Right renal cortex interstitium (tissue), 3 donors: ENCODE measurements at regions not wholly inside any gene's neighbourhood (a gene's known extent, or its start where the extent isn't known, plus 50 kb on each side); places are given as distances from the start of the nearest gene placed in this dataset.

Experiments used
- DNase-seq, 3 donors: peaks; one replicate each; pipeline ENCODE4 v3.0.0-alpha.2; 2013; ENCODE audit warnings: low read depth in 3 of 3, low spot score in 2 of 3

DNA sequence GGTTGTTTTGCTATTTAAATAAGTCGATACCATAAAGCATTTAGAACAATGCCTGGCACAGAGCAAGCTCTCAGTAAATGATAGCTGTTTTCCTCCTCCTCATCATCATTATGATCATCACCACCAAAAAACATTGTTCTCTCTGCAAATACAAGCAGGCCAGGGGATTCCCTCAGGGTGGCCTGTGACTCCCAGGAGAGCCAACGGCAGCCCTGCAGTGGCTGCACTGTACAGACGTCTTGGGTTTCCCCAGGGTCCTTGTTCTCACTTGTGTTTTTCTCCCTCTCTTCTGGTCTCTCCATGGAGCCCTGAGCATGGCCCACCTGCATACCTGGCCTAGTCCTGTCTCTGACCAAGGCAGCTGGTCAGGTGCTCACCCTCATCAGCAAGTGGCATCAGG, 290.9 kb upstream of the PWP1 start:
- DNase-seq: no peak

DNA sequence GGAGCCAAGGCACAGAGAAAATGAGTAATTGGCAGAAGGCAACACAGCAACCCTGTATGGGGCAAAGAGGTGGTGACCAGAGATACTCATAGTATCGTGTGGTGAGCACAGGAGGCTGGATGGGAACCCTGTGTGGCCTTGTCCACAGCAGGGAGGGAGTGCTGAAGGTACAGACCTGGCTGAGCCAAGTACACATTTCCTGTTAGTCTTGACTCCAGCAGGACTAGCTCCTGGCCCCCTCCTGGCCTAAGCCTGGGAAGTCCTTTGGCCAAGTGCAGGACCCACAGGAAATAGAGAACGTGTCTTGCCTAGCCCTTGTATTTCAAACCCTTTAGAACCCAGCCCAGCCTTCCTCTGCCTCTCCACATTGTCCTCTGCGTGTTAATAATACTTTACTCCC, 289.8 kb upstream of the PWP1 start:
- no peak for DNase-seq

DNA sequence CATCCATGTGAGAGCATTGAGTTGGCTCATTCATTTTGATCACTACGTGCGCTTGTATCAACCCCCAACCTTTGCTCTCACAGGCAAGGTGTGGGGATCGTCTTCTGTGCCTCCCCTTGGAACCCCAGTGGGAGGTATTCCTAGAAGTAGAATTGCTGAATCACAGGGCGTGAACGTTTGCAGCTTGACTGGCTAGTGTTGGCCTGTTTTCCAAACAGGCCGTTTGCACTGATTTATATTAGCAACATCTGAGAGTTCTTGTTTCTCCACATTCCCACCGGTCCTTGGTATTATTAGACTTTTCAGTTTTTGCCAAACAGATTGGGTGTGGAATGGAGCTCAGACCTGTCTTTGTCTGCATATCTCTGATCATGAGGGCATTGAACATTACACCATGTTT, 288.6 kb upstream of the PWP1 start:
- DNase-seq: no peak

DNA sequence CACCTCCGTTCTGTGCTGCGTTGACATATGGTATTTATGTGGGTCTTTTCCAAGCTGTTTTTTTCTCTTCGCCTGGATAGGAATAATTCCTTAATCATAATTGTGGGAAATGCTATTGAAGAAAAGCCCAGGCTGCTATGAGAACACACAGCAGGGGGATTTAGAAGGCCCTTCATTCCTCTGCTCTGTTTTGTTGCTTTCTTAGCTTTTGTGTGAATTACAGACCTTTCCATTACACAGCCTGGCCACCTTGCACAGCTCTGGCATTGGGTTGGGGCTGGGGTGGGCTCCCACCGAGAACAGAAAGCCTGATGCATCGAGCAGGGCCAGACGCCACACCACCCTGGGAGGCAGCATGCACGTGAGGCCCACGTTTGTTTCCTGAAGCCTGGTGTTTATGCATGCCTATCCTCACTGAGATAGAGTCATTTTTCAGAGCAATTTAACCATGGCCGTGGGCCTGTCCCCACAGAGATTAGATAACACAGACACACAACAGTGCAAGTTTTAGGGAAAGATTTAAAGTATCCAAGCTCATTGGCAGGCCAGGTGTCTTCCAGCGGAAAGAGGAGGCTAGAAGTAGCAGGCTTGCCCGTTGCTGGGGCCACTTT, 287.6 kb upstream of the PWP1 start:
- no peak for DNase-seq

DNA sequence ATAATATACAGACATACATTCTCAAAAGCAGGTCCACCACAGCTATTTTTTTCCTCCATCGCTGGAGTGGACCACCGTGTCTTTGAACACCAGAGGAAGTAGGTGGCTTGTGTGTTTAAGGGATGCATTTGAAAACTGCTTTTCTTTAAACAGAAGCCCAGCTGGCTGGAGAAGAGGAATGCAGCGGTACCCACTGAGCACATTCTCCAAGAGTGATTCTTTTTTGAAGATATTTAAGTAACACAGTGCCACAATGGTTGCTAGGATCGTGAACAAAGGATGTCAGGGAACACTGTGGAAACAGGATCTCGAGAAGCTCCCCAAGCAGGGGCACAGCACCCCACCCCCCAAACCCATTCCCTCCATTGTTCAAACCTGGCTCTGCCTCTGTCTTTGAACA, 286.6 kb upstream of the PWP1 start:
- no peak for DNase-seq

DNA sequence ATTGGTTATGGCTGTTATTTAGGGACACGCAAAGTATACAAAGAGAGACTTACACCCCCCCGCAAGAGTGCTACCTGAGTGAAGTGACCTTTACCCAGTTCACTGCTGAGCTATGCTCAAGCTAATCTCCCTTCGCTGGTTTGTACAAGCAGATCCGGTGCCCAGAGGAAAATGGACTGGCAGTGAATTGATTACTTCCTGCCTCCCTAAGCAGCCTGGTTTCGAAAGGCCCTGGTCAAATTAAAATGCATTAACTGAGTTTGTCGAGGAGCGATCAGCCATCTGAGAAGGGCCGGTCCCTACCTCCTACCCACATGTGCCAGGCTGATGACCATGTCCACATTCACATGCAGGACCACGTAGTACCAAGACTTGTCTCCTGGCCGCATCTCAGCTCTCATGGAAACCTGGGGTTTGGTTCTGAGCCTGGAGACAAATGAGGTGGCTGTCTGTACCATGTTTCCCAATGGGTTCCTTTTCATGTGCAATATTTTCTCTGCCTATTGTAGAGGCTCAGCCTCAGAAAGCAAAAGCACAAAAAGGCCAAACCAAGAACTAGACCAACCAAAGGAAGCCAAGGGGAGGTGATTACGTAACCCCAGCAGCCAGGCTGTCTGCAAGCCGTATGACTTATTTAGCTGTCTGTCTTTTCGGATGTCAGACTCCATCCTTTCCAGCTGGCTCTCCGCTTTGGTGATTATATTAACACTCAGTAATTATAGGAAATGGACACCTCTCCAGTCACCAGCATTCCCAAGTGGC, 284.7 kb upstream of the PWP1 start:
- no peak for DNase-seq

DNA sequence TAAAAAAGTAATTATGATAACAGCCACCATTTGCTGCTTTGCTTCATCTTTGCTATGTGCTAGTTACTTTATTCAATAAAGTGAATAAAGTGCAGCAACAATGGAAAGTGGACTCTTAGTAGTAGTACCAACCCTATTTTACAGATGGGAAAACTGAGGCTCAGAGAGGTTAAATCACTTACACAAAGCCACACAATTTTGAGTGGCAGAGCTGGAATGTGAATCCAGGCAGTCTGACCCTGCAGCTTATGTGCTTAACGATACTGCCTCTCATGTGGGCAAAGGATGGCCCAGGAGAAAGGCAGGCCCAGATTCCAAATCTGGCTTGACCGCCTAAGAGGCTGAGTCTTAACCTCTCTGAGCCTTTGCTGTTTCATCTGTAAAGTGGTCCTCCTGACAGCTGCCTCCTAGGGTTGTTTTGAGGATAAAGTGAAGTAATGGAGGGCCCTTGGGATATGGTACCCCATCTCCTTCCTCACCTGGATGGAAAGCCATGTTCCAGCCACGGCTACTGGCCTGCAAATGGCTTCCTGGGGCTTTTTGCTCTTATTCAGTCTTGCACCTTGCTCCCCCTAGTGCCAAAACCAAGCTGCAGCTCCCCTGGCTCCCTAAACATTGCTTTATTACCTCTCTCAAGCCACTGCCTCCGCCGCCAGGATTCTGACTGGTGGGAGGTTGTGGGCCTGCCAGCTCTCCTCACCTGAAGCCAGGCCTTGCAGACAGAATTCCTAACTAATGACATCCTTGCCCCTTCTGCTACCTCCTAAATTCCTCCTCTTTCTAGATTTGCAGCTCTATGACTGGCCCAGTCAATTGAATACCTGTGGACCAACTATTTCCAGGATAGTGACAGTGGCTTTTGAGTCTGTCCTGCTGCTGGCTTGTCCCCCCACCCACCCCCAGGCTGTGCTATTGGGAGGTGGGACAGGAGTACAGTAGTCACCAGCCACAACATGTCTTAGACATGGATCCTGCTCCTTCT, 283.3 kb upstream of the PWP1 start:
- DNase-seq: no peak

DNA sequence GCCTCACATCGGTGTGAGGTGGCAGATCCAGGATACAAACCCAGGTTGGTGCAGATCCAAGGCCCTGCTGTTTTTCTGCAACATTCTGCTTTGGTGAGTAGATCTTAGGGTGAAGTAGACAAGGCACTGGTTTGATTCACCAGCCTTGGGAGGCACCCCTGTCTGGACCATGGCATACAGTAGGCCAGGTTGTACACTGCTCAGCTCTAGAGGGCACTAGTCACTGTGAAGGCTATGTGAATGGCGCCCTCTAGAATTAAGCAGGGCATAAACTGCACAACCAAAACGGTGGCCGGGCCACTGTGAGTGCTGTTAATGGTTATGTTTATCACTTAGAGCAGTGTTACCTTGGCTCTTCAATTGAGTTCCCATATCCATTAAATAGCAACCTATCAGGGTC, 280.6 kb upstream of the PWP1 start:
- DNase-seq: no peak

DNA sequence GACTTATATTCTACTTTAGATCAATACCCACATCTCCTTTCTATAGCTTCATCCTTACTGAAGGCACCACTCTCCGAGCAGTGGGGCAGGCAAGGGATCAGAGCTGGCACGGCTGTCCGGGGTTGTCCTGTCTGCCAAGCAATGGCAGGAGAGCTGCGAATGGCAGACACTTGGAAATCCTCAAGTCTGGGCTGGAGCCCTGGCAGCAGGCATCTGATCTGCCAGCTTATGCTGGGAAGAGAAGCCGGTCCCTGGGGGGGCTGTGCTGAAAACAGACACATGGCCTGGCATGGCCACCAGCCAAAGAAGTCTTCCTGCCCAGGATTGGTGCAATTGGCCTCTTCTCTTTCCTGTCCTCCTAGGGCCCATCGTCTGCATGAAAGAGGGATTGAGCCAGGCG, 280.2 kb upstream of the PWP1 start:
- DNase-seq: no peak

DNA sequence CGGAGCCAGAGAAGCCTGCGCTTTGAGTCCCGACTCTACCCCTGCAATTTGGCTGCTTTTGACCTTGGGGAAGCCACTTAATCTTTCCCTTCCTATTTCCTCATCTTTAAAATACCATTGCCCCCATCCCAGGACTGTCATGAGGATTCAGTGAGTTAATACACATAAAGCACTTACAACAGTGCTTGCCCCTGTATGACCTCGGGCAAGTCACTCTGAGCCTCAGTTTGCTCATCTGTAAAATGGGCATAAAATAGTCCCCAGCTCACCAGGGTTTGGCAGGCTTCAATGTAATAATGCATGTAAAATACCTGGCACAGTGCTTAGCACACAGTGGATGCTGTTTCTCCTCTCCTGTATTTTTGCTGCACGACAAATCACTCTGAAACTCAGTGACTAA, 278.7 kb upstream of the PWP1 start:
- no peak for DNase-seq

DNA sequence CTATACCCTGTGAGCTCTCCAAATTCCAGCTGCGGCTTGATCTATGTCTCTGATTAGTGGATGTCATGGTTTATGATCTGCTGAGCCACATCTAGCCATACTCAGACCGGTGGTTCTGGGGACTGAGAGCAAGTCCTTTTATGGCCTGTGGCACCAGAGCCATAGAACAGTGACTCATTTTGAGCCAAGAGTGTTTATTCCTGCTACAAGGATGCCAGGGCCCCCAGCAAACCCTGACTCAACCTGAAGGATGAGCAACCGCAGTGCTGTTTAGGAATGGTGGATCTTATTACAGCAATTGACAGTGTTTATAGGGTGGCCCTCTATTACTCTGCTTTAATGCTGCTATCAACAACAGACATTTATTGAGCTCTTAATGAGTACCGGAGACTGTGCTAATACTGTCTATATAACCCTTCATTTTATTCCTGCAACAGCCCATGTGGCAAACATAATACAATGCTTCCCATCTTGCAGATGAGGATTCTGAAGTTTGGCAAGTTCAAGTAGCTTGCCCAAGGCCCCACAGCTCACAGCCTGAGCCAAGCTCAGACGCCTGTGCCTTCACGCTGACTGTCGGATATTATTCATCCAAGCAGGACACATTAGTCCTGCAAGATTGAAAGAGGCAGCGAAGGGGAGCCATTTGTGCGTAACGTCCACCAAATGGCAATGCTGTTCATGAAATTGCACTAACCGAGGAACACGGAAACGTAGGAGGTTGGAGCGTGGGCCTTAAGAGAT, 273.6 kb upstream of the PWP1 start:
- DNase-seq: no peak

DNA sequence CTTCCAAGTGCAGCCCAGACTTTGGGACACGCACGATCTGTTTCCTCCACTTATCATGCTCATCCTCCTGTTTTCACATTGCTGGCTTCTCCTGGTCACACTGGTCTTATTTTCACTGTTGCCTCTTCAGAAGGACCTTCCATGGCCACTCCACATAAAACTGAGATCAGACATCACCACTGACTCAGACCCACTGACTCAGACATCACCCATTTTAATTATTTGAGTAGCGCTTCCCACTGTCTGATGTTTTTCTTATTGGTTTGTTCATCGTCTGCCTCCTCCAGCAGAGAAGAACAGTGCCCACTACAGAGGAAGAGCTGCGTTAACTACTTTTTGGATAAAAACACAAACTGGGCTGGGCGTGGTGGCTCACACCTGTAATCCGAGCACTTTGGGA, 270.5 kb upstream of the PWP1 start:
- no peak for DNase-seq

DNA sequence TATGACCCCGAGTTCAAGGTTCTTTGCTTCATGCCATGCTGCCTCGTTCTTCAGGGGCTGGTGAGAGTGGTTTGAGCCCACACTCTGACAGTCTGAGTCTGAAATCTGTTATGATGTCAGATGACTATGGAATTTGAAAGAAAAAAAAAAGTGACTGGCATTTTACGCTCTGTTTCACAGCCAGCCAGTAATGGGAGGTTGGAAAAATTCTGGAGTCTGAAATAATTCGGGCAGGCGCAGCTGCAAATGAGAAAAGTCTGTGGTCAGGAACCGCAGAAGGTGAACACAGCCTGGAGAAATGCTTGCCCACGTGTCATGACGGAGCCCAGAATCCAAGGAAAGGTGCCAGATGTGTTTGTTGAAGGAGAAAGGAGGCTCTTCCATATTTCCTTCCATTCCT, 269.8 kb upstream of the PWP1 start:
- DNase-seq: no peak

DNA sequence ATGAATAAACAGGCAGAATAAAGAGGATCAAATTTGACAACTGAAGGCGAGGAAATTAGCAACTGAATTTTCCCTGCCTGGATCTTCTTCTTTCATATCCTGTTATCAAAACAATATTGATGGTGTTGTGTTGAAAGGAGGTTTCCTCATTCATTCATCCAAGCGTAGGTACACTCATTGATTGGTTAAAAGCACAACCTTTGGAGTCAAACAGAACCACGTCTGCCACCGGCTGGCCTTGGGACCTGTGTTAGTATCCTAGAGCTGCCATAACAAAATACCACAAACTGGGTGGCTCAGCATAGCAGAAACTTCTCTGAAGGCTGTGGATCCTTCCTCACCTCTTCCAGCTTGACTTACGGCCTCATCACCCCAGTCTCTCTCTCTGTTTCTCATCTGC, 268.6 kb upstream of the PWP1 start:
- DNase-seq: no peak

DNA sequence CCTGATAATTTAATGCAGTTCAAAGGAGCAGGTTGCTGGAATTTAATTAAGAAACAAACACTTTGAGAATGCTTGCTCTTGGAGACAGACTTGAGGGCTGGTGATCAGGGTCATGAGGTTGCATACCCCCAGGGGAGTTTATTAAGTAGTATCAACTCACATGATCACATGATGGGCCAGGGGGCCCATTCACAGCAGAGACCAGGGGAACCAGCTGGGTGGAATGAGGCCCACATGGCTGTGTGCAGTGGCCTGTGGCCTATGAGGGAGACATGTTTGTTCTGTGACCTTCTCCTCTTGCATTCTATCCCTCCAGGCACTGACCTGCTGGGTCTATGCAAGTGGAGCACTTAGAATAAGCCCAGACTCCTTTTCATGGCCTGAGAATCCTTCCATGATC, 266.6 kb upstream of the PWP1 start:
- no peak for DNase-seq

DNA sequence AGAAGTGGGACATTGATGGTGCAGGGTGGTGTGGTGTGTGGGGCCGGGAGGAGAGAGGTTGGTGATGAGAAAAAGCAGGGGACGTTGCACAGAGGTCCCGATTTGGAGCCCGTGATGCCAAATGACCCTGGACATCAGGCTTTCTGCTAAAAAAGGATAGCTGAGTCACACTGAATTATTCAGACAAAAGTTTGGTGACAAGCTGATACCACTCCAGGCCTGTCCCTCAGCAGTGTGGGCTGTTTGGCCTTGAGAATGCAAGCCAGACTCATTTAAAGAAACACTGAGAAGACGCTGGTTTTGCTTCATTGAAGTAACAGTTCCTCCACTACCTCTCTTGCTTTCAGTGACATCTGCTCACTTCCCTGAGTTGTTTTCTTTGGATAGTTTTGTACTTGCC, 262.1 kb upstream of the PWP1 start:
- DNase-seq: no peak

DNA sequence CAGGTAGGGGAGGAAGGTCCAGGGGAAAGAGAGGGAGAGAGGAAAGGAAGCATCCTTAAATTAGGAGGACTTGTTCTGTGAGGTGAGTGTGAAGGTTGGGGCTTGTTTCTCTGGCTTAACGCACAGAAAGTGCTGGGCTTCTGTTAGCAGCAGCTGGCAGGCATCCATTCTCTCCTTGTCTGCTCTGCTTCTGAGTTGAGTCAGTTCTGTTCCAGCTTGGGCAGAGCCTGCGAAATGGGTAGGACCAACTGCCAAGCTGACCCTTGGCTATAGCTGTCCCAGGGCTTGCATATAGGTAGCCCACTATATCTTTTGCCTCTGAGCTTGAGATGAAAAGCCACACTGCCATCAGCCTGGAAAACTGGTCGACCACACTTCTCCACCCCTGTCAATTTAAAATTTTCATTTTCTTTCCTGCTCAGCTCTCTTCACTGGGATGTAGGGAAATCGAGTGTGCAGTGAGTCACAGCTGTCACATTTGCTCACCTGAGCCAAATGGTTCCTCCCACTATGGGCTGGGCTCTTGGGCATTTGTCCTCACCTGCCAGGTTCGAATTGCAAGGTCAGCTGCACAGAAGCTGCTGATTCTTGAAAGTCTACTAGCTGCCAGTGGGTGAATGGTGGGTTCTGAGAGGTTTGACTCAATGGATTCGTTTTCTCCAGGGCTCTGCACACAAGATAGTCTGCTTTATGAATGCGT, 256.4 kb upstream of the PWP1 start:
- DNase-seq: no peak

DNA sequence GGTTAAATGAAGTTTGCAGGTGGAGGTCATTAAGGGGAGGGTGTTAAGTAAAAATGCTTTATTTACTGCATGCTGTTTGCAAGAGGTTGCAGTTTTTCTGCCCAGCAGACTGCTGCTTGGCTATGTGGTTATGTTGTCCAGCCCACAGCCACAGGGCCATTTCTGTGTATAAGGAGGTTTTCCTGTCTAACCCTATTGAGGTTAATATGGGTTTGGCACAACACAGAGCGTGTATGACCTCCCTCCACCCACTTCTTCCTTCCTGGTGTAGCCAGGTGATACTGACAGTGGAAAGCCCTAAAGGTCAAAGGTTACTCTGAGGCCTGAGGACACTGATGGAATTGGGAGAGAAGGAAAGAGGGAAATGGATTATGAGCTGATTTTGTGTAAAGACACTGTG, 253.7 kb upstream of the PWP1 start:
- DNase-seq: no peak

DNA sequence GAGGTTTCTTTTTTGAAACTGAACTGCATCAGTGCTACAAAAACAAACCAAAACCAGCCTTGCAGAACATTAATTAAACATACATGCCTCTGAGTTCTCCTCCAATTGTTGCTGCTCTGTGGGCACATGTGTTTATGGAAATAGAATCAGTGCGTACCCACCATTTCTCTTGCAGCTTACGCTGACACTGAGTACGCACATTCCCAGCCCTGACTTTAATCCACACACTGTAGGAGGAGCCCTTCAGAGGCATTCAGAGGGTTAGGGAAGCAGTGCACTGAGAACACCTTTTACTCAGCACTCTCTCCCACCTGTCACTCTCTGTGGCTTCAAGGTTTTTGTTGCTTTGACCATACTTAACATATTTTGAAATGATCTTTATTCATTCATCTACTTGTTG, 250.5 kb upstream of the PWP1 start:
- no peak for DNase-seq

DNA sequence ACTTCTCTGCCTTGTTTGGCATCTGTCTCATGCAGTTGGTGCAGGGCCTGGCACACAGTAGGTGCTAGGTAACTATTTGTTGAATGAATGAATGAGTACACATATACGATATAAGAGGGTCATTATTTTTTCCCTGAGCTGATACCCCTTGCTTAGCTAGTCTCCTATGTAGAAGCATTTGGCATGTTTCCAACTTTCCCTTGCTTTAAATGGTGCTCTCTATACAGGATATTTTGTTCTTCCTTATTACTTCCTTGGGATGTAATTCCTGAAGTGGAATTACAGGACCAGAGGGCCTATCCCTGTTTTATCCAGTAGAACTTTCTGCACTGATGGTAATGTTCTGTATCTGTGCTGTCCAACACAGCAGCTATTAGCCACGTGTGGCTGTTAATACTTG, 250.1 kb upstream of the PWP1 start:
- no peak for DNase-seq
